Neural cell (in vitro differentiated cells): ENCODE measurements at regions not wholly inside any gene's neighbourhood (a gene's known extent, or its start where the extent isn't known, plus 50 kb on each side); places are given as distances from the start of the nearest gene placed in this dataset.

Experiments
- H2AFZ ChIP-seq: fragments of 200-600, 300-800 bp; sonication (generic), shearing (Covaris generic); 2 replicates; pipeline ENCODE4 v1.6.0; 2014; ENCODE audit warnings: low read depth, mild to moderate bottlenecking, antibody characterized with exemption, low read length, moderate library complexity
- H3F3A ChIP-seq: fragments of 200-600 bp; shearing (Covaris generic); 2 replicates; pipeline ENCODE4 v1.6.1; 2016; ENCODE audit warnings: mild to moderate bottlenecking, moderate library complexity, mixed read lengths, antibody characterized with exemption, low read length; ENCODE audit not compliant: insufficient read depth, poor library complexity, severe bottlenecking
- H3K27ac ChIP-seq: fragments of 200-600, 300-800 bp; sonication (generic), shearing (Covaris generic); 2 replicates; pipeline ENCODE4 v1.5.1; 2014; ENCODE audit warnings: mild to moderate bottlenecking, low read length, moderate library complexity
- H3K27me3 ChIP-seq: fragments of 300-800, 200-600 bp; sonication (generic), shearing (Covaris generic); 2 replicates; pipeline ENCODE4 v1.6.0; 2014; ENCODE audit warnings: mild to moderate bottlenecking, low read depth, low read length, moderate library complexity; ENCODE audit not compliant: insufficient read depth
- H3K36me3 ChIP-seq: fragments of 300-800, 200-600 bp; sonication (generic), shearing (Covaris generic); 2 replicates; pipeline ENCODE4 v1.5.1; 2014; ENCODE audit warnings: mild to moderate bottlenecking, antibody characterized with exemption, low read length, moderate library complexity; ENCODE audit not compliant: insufficient read depth
- H3K4me2 ChIP-seq: fragments of 300-800, 200-600 bp; sonication (generic), shearing (Covaris generic); 2 replicates; pipeline ENCODE4 v1.6.0; 2014; ENCODE audit warnings: mild to moderate bottlenecking, low read length
- H3K4me3 ChIP-seq: fragments of 300-800, 200-600 bp; sonication (generic), shearing (Covaris generic); 2 replicates; pipeline ENCODE4 v1.5.1; 2014; ENCODE audit warnings: mild to moderate bottlenecking, low read length, moderate library complexity
- H3K79me2 ChIP-seq: fragments of 200-600 bp; shearing (Covaris generic); replicated peaks from 2 replicates; pipeline ENCODE4 v1.6.0; 2014; ENCODE audit warnings: mild to moderate bottlenecking, low read length, moderate library complexity; ENCODE audit not compliant: insufficient read depth
- H3K9ac ChIP-seq: fragments of 300-800, 200-600 bp; sonication (generic), shearing (Covaris generic); 2 replicates; pipeline ENCODE4 v1.6.1; 2016; ENCODE audit warnings: mild to moderate bottlenecking, low read length, mixed read lengths
- H3K9me2 ChIP-seq: fragments of 200-600 bp; shearing (Covaris generic); 2 replicates; pipeline ENCODE4 v1.6.1; 2016; ENCODE audit warnings: mild to moderate bottlenecking, low read length, mixed read lengths; ENCODE audit not compliant: insufficient read depth
- H3K9me3 ChIP-seq: fragments of 200-600, 300-800 bp; sonication (generic), shearing (Covaris generic); 2 replicates; pipeline ENCODE4 v1.6.1; 2016; ENCODE audit warnings: mild to moderate bottlenecking, mixed run types, low read length, moderate library complexity, mixed read lengths
- H4K20me1 ChIP-seq: fragments of 200-600 bp; shearing (Covaris generic); 2 replicates; pipeline ENCODE4 v1.6.1; 2016; ENCODE audit warnings: mild to moderate bottlenecking, mixed run types; ENCODE audit not compliant: insufficient read depth
- CTCF ChIP-seq: fragments of 450-650 bp; IDR thresholded peaks from 2 replicates; pipeline ENCODE4 v1.5.1; 2014; ENCODE audit warnings: antibody characterized with exemption, mild to moderate bottlenecking, moderate library complexity; ENCODE audit not compliant: poor library complexity, severe bottlenecking
- EP300 ChIP-seq: fragments of 450-650 bp; conservative IDR thresholded peaks from 2 replicates; pipeline ENCODE4 v1.6.1; 2014; ENCODE audit warnings: antibody characterized with exemption, mild to moderate bottlenecking, moderate library complexity; ENCODE audit not compliant: poor library complexity, severe bottlenecking
- EZH2 ChIP-seq: fragments of 200-600, 300-800 bp; shearing (Covaris generic), sonication (generic); IDR thresholded peaks from 2 replicates; pipeline ENCODE4 v1.6.1; 2014; ENCODE audit warnings: antibody characterized with exemption, low read length, borderline replicate concordance, mild to moderate bottlenecking; ENCODE audit not compliant: insufficient read depth, poor library complexity, severe bottlenecking
- MXI1 ChIP-seq: fragments of 450-650 bp; conservative IDR thresholded peaks from 2 replicates; pipeline ENCODE4 v1.6.1; 2014; ENCODE audit warnings: antibody characterized with exemption, mild to moderate bottlenecking; ENCODE audit not compliant: poor library complexity, severe bottlenecking
- POLR2AphosphoS5 ChIP-seq: IDR thresholded peaks from 2 replicates; pipeline ENCODE4 v1.6.1; 2012
- RAD21 ChIP-seq: fragments of 450-650 bp; conservative IDR thresholded peaks from 2 replicates; pipeline ENCODE4 v1.6.1; 2014; ENCODE audit warnings: antibody characterized with exemption, mild to moderate bottlenecking, moderate library complexity
- REST ChIP-seq: IDR thresholded peaks from 2 replicates; pipeline ENCODE4 v1.6.1; 2012; ENCODE audit warnings: borderline replicate concordance
- SMC3 ChIP-seq: fragments of 450-650 bp; conservative IDR thresholded peaks from 2 replicates; pipeline ENCODE4 v1.6.1; 2014; ENCODE audit warnings: antibody characterized with exemption, mild to moderate bottlenecking, moderate library complexity; ENCODE audit not compliant: poor library complexity
- TAF1 ChIP-seq: IDR thresholded peaks from 2 replicates; pipeline ENCODE4 v1.6.1; 2012; ENCODE audit warnings: low read depth

GRCh38 chr12:124455336-124455735 is 112.1 kb downstream of the NCOR2 start:
- Histone ChIP-seq H3K9ac (no peak overlapping the region), H3K27me3 (no peaks in the 10 kb centered on the region), H3K27ac (no peak overlapping the region), H3K9me2 (no peaks in the 10 kb centered on the region), H3K79me2 (no peaks in the 10 kb centered on the region), H3K4me2 (no peak overlapping the region), H2AFZ (no peak overlapping the region), H4K20me1 (no peaks in the 10 kb centered on the region), H3K4me3 (no peak overlapping the region), H3K36me3 (no peaks in the 10 kb centered on the region), H3K9me3 (no peaks in the 10 kb centered on the region), H3F3A (no peaks in the 10 kb centered on the region)
- TF ChIP-seq CTCF (no peak), SMC3 (no peak), POLR2AphosphoS5 (no peak), REST (no peak), EP300 (no peak), MXI1 (no peak), RAD21 (no peak), TAF1 (no peak), EZH2 (no peak)

GRCh38 chr12:124454735-124455134 is 112.7 kb downstream of the NCOR2 start:
- Histone ChIP-seq H3K27me3 (no peaks in the 10 kb centered on the region), H3K36me3 (no peaks in the 10 kb centered on the region), H3F3A (no peaks in the 10 kb centered on the region), H3K4me3 (no peak overlapping the region), H3K27ac (no peak overlapping the region), H2AFZ (no peak overlapping the region), H4K20me1 (no peaks in the 10 kb centered on the region), H3K79me2 (no peaks in the 10 kb centered on the region), H3K9ac (no peak overlapping the region), H3K4me2 (no peak overlapping the region), H3K9me3 (no peaks in the 10 kb centered on the region), H3K9me2 (no peaks in the 10 kb centered on the region)
- TF ChIP-seq EZH2 (no peak), TAF1 (no peak), RAD21 (no peak)

- TF ChIP-seq POLR2AphosphoS5 (no peak), SMC3 (no peak), RAD21 (no peak), REST (no peak), MXI1 (no peak), TAF1 (no peak), EZH2 (no peak), EP300 (no peak), CTCF (no peak)
- no peaks in the 10 kb centered on the region for H3K9me3 ChIP-seq
- H4K20me1 ChIP-seq = no peaks in the 10 kb centered on the region
- H3K79me2 ChIP-seq = no peaks in the 10 kb centered on the region
- no peaks in the 10 kb centered on the region for H3F3A ChIP-seq
- no peaks in the 10 kb centered on the region for H3K36me3 ChIP-seq
- H3K9ac ChIP-seq = no peak overlapping the region
- H3K27ac ChIP-seq = no peak overlapping the region
- no peaks in the 10 kb centered on the region for H3K9me2 ChIP-seq
- H2AFZ ChIP-seq = no peak overlapping the region
- H3K4me2 ChIP-seq = no peak overlapping the region
- H3K27me3 ChIP-seq = no peaks in the 10 kb centered on the region
- H3K4me3 ChIP-seq = no peak overlapping the region
Observed at GRCh38 chr12:124454352-124454725, 113.1 kb downstream of the NCOR2 start.
